GM10266 (cell line): ENCODE measurements at regions not wholly inside any gene's neighbourhood (a gene's known extent, or its start where the extent isn't known, plus 50 kb on each side); places are given as distances from the start of the nearest gene placed in this dataset.

Source experiments
- DNase-seq: peaks from one replicate; pipeline ENCODE4 v3.0.0; 2012; ENCODE audit errors: extremely low spot score
- TF ChIP-seq, protein P1 (sequence below): IDR thresholded peaks from 2 replicates; pipeline ENCODE4 v1.5.1; 2012; ENCODE audit warnings: mild to moderate bottlenecking, low read depth; ENCODE audit not compliant: control insufficient read depth, insufficient read depth; ENCODE audit errors: missing control alignments

DNA sequence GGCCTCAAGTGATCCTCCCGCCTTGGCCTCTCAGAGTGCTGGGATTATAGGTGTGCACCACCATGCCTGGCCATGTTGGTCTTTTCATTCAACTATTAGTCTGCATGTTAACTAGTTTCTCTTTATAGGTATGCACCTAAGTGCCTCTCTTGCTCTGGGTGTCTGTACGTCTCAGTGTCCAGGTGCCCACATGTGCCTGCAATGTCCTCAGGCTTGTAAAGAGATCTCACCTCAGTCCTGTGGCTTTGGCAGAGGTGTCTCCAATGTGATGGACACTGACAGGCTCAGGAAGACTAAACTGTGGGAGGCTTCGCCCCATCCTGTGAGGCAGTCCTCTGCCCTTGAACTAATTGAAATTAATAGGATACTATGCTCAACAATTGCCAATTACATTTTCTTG is 526.3 kb downstream of the PTPRU start:
- TF ChIP-seq, protein P1, sequence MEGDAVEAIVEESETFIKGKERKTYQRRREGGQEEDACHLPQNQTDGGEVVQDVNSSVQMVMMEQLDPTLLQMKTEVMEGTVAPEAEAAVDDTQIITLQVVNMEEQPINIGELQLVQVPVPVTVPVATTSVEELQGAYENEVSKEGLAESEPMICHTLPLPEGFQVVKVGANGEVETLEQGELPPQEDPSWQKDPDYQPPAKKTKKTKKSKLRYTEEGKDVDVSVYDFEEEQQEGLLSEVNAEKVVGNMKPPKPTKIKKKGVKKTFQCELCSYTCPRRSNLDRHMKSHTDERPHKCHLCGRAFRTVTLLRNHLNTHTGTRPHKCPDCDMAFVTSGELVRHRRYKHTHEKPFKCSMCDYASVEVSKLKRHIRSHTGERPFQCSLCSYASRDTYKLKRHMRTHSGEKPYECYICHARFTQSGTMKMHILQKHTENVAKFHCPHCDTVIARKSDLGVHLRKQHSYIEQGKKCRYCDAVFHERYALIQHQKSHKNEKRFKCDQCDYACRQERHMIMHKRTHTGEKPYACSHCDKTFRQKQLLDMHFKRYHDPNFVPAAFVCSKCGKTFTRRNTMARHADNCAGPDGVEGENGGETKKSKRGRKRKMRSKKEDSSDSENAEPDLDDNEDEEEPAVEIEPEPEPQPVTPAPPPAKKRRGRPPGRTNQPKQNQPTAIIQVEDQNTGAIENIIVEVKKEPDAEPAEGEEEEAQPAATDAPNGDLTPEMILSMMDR, result no peak
- DNase-seq, result no peak

DNA sequence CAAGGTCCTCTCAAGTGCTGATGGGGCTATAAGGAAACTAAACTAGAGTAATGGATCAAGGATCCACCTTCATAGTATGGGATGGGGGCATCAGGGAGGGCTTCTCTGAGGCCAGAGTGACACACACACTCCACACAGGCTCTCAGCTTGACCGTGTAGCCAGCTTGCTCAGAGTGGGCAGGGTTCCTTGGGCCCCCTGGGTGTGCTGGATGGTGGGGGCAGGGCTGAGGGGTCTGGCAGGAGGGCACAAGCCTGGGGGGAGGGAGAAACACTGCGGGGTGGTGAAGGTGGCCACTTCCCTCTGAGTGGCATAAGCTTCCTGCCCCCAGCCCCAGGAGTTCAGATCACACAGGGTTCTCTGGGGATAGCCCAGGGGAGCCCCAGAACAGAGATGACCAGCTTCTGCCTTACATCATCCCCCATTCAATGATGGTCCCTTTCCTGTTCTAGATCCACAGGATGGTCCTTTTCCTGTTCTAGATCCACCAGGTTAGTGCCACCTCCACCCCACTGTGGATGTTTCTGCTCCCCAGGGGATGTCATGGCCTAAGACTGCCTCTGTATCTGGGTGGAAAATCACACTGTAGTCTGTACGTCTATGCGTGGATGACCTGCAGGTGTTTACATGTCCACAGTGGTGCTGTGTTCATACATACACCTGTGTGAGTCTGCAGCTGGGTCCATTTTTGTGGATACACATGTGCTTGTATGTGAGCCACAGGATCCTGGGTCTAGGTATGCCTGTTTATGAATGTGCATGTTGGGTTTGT is 525.0 kb downstream of the PTPRU start:
- DNase-seq, result no peak
- TF ChIP-seq, protein P1, result no peak

DNA sequence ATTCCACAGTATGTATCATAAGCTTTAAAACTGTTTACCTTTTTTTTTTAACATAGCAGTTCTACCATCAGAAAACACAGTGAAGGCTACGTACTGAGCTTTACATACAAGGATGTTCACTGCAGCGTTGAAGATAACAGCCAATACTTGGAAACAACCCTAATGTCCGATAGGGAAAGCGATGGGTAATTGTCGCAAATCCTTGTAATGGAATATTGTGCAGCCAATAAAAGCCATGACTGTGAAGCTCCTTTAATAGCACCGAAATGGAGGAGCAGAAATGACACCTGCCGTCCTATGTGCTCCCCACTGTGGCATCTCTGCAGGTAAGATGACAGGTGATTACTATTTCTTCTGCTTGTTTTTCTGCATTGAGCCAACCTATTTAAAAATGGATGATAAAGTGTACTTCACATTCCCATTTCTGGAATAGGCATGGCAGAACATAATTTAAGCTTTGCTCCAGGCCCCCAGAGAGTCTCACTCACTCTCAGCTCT is 523.8 kb downstream of the PTPRU start:
- TF ChIP-seq, protein P1, result no peak
- no peak for DNase-seq

DNA sequence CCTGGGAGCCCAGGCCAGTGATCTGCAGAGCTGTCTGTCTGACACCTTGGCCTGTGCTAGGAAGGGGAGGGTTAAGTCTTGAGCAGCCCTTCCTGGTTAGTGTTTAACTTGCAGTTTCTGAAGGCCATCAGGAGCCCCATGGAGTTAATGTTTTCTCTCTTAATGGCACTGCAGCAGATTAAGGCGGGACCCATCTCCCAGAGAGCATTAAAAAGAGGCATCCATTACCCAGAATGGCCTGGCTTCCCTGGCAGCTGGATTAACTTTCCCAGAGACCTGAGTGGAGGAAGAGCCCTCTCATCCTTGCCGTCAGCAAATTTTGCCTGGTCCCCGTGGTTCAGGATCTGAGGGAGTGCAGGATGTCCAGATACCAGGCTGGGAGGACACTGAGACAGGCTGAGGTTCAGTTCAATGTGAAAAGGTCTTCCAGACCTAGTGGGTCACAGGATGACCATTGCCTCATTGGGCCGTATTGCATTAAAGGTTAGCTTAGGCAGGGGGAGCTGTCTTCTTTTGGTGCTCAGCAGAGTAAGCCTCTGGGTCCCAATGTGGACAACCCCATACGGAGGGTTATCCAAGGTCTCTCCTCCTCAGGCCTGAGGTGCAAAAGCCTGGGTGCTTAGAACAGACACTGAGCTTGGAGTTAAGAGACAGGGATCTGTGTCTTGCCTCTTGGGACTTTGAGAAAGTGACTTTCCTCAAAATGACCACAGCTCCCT is 522.6 kb downstream of the PTPRU start:
- TF ChIP-seq, protein P1, result no peak
- no peak for DNase-seq

DNA sequence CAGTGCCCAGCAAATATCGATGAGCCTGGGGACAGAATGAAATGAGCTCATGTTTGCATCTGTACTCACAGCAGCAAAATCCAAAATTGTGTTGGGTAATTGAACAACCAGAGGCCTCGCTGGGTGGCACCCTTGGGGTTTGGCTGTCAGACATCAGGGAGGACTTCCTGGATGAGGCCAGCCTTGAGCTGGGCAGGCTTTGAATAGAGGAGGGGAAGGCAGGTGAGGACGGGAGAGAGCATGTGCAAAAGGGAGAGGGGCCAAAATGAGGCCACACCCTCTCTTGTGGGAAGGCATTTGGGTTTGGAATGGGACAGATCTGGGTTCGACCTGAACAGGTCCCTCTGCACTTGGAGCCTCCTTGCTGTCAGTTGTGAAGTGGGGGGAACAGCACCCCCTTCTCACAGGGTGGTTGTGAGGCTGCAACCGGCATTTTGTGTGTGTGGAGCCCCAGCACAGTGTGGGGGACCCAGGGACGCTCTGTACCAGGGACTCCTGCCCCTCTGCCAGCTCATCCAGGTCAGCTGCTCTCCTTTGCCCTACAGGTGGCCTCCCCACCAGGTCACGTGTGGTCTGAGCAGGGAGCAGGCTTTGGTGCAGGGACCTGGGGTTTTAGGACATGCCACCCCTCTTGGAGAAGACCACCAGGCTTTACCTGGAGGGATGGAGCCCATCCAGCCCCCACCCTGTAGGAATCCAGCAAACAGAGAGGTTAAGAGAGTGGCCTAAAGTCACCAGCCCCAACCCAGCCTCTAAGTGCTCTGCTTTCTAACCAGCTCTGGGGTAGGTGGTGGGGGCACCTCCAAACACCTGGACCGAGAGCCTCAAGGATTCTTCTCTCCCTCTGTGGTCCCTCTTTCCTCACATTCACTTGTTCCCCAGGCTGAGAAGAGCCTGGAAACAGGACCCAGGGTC is 521.8 kb downstream of the PTPRU start:
- TF ChIP-seq, protein P1, result no peak
- no peak for DNase-seq

DNA sequence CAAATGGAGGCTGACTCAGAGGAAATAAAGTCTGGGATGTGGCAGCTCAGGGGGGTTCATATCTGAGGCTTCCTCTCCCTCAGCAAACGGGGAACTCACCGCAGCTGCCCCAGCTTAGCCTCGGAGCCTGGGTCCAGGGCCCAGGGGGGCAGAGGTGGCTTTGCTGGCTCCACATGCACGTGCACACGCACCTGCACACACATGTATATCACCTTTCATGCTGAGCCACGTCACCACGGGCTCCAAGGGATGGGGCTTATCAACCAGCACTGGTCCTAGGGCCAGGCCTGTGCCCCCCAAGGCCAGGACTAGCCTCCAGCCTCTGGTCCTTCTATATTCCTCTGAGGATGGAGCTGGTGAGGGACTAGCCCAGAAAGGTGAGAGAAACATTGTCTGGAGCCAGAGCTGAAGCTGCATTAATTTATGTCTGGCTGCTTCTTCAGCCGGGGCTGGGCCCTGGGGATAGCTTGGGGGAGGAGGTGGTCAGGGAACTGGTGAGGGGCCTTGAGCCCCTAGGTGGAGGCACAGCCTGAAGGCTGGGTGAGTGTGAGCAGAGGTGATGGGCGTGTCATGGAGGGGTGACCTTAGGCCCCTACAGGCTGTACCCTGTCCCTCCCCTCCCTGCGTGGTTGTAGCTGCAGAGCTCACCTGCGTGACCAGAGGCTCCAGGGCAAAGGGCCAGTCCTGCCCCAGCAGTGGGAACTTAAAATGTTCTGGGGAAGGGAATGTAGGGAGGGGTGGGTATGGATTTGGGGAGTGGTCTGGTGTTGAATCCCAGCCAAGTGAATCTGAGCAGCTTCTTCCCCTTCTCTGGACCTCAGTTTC is 520.8 kb downstream of the PTPRU start:
- TF ChIP-seq, protein P1, result no peak
- DNase-seq, result no peak
